Panc1 (cell line): ENCODE measurements at regions not wholly inside any gene's neighbourhood (a gene's known extent, or its start where the extent isn't known, plus 50 kb on each side); places are given as distances from the start of the nearest gene placed in this dataset.

ENCODE experiments used
- ATAC-seq: fragments of 200-7000 bp; cut with Tn5 transposase; 2 replicates; pipeline ENCODE4 v1.9.1; 2020; ENCODE audit warnings: mild to moderate bottlenecking, moderate library complexity
- BruUV-seq: library from RNA; stranded (reverse); fragments of 400-500 nt; replicated peaks from 2 replicates; lab custom pipeline; 2021; lab: Mats Ljungman, UMichigan
- CTCF ChIA-PET: fragments of 300-600 bp; sonication (Branson Sonifier 250); formaldehyde crosslinking; loops from one replicate; lab custom pipeline; 2022; ENCODE audit warnings: antibody characterized with exemption; lab: Charles Lee
- POLR2A ChIA-PET: fragments of 300-600 bp; sonication (Branson Sonifier 250); formaldehyde crosslinking; loops from one replicate; lab custom pipeline; 2022; ENCODE audit warnings: antibody characterized with exemption; lab: Charles Lee
- DNase-seq: peaks from one replicate; pipeline ENCODE4 v3.0.0-alpha.2; 2010; ENCODE audit warnings: low read depth, low spot score
- H3K27ac ChIP-seq: 2 replicates; pipeline ENCODE4 v1.5.1; 2011; ENCODE audit warnings: mild to moderate bottlenecking, low read length, inconsistent platforms
- H3K27me3 ChIP-seq: fragments of 200-500 bp; sonication (Bioruptor generic); 2 replicates; pipeline ENCODE4 v1.6.0; 2014; ENCODE audit warnings: low read length, inconsistent platforms; ENCODE audit not compliant: control insufficient read depth, insufficient read depth
- H3K36me3 ChIP-seq: fragments of 200-500 bp; sonication (Bioruptor generic); 2 replicates; pipeline ENCODE4 v1.5.1; 2014; ENCODE audit warnings: inconsistent platforms, mild to moderate bottlenecking, low read length, moderate library complexity; ENCODE audit not compliant: control insufficient read depth, insufficient read depth
- H3K4me1 ChIP-seq: 2 replicates; pipeline ENCODE4 v1.5.1; 2011; ENCODE audit warnings: inconsistent platforms, mild to moderate bottlenecking, low read length, moderate library complexity; ENCODE audit not compliant: control insufficient read depth, insufficient read depth
- H3K4me3 ChIP-seq, 2 experiments: 2 replicates each; pipeline ENCODE4 v1.5.1; 2011 to 2012; ENCODE audit warnings: low read depth in 2 of 2, low read length in 2 of 2, mild to moderate bottlenecking in 2 of 2, inconsistent platforms in 1 of 2, moderate library complexity in 1 of 2
- H3K9me3 ChIP-seq: fragments of 200-500 bp; sonication (Bioruptor generic); 2 replicates; pipeline ENCODE4 v1.5.1; 2014; ENCODE audit warnings: low read depth, mild to moderate bottlenecking, inconsistent platforms, low read length, moderate library complexity; ENCODE audit not compliant: control insufficient read depth, insufficient read depth
- POLR2AphosphoS5 ChIP-seq: IDR thresholded peaks from 2 replicates; pipeline ENCODE4 v1.6.1; 2012; ENCODE audit warnings: mild to moderate bottlenecking, low read depth, low read length, moderate library complexity
- SIN3A ChIP-seq: IDR thresholded peaks from 2 replicates; pipeline ENCODE4 v1.6.1; 2012; ENCODE audit warnings: low read depth, mild to moderate bottlenecking, low read length, moderate library complexity, borderline replicate concordance; ENCODE audit not compliant: insufficient read depth
- TCF7L2 ChIP-seq: IDR thresholded peaks from 2 replicates; pipeline ENCODE4 v1.6.1; 2011; ENCODE audit warnings: mild to moderate bottlenecking, low read depth, low read length, inconsistent platforms
- in situ Hi-C: cut with HindIII; loops from 2 replicates; pipeline ENCODE4 v1.10.0; 2016; ENCODE audit warnings: low sequenced_read_pairs, low pct_unique_long_range_greater_than_20kb
- intact Hi-C: fragments of 100-400 bp; cut with micrococcal nuclease; formaldehyde crosslinking; loops from one replicate; pipeline ENCODE4 v1.10.0; 2022; ENCODE audit not compliant: unreplicated experiment
- TF ChIP-seq, protein P1 (sequence below), 2 experiments: IDR thresholded peaks; 2 replicates each; pipeline ENCODE4 v1.6.1; 2011 to 2012; ENCODE audit warnings: low read depth in 2 of 2, control low read depth in 1 of 2, low read length in 1 of 2, mild to moderate bottlenecking in 1 of 2, moderate library complexity in 1 of 2; ENCODE audit not compliant: insufficient read depth in 1 of 2
- TF ChIP-seq, protein P2 (sequence below): fragments of 450-650 bp; IDR thresholded peaks from 2 replicates; pipeline ENCODE4 v1.5.1; 2017; ENCODE audit warnings: mild to moderate bottlenecking

DNA sequence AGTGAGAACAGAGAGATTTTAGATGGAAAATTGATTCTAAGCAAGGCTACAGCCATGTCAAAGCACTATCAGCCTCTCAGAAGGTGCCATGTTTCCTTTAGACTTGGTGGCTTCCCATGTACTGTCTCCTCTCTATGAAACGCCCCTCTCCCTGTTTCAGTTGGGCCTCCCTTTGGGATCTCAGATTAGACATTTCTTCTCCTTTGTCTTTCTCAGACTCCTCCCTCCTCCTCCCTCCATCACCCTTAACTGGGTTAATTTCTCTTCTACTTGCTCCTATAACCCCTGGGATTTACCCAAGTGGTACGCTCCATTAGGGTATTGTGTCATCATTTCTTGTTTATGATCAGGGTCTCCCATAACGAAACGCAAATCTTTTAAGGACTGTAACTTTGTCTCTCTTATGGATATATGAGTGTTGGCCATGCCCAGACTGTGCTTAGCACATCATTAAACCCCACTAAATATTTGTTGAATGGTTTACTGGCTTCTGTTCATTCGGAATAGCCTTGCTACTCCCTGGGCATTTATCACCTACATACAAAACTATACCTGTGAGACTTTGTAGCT is 106.8 kb downstream of the FAM9B start:
- intact Hi-C loops, result no loop called here
- Histone ChIP-seq H3K4me3 (no peak overlapping the region), H3K27me3 (no peaks in the 10 kb centered on the region), H3K27ac (no peak overlapping the region), H3K4me1 (no peaks in the 10 kb centered on the region), H3K36me3 (no peaks in the 10 kb centered on the region), H3K9me3 (no peaks in the 10 kb centered on the region)
- CTCF ChIA-PET, result no interaction called here
- POLR2A ChIA-PET, result no interaction called here
- DNase-seq (no peak), ATAC-seq (no peak)
- TF ChIP-seq SIN3A, result no peak
- TF ChIP-seq, protein P1, sequence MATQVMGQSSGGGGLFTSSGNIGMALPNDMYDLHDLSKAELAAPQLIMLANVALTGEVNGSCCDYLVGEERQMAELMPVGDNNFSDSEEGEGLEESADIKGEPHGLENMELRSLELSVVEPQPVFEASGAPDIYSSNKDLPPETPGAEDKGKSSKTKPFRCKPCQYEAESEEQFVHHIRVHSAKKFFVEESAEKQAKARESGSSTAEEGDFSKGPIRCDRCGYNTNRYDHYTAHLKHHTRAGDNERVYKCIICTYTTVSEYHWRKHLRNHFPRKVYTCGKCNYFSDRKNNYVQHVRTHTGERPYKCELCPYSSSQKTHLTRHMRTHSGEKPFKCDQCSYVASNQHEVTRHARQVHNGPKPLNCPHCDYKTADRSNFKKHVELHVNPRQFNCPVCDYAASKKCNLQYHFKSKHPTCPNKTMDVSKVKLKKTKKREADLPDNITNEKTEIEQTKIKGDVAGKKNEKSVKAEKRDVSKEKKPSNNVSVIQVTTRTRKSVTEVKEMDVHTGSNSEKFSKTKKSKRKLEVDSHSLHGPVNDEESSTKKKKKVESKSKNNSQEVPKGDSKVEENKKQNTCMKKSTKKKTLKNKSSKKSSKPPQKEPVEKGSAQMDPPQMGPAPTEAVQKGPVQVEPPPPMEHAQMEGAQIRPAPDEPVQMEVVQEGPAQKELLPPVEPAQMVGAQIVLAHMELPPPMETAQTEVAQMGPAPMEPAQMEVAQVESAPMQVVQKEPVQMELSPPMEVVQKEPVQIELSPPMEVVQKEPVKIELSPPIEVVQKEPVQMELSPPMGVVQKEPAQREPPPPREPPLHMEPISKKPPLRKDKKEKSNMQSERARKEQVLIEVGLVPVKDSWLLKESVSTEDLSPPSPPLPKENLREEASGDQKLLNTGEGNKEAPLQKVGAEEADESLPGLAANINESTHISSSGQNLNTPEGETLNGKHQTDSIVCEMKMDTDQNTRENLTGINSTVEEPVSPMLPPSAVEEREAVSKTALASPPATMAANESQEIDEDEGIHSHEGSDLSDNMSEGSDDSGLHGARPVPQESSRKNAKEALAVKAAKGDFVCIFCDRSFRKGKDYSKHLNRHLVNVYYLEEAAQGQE (IDR thresholded peaks at IDR 0.05; ENCODE audit: insufficient read depth in 1 of 2, low read depth in 2 of 2, low read length in 1 of 2), result no peak
- TF ChIP-seq, protein P2, sequence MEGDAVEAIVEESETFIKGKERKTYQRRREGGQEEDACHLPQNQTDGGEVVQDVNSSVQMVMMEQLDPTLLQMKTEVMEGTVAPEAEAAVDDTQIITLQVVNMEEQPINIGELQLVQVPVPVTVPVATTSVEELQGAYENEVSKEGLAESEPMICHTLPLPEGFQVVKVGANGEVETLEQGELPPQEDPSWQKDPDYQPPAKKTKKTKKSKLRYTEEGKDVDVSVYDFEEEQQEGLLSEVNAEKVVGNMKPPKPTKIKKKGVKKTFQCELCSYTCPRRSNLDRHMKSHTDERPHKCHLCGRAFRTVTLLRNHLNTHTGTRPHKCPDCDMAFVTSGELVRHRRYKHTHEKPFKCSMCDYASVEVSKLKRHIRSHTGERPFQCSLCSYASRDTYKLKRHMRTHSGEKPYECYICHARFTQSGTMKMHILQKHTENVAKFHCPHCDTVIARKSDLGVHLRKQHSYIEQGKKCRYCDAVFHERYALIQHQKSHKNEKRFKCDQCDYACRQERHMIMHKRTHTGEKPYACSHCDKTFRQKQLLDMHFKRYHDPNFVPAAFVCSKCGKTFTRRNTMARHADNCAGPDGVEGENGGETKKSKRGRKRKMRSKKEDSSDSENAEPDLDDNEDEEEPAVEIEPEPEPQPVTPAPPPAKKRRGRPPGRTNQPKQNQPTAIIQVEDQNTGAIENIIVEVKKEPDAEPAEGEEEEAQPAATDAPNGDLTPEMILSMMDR, result no peak
- TF ChIP-seq POLR2AphosphoS5, result no peak
- no peak for TF ChIP-seq TCF7L2
- in situ Hi-C loops, result no loop called here
- no TSS peak for BruUV-seq

DNA sequence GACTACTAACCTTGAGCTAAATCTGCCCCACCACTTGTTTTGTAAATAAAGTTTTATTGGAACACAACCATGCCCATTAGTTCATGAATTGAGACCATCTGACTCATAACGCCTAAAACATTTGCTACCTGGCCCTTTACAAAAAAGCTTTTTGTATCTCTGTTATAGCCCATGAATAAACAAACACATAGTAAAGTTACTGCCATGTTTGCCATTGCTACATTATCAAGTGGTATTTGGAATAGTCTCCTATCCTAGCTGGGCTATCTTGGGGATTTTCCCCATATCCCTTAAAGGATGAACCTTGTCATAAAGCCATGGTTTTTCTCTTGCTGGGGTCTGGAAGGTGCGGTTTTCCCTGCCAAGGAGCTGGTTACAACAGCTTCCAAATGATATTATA is 112.3 kb downstream of the FAM9B start:
- CTCF ChIA-PET, result no interaction called here
- ATAC-seq, result no peak
- POLR2A ChIA-PET, result no interaction called here

More for the DNA sequence above, 112.3 kb downstream of the FAM9B start:
- intact Hi-C loops (no loop called here), in situ Hi-C loops (no loop called here)
- no peak for DNase-seq
- Histone ChIP-seq H3K9me3 (no peaks in the 10 kb centered on the region), H3K4me1 (no peaks in the 10 kb centered on the region), H3K36me3 (no peaks in the 10 kb centered on the region), H3K4me3 (no peak overlapping the region), H3K27me3 (no peaks in the 10 kb centered on the region), H3K27ac (no peak overlapping the region)
- no TSS peak for BruUV-seq
- TF ChIP-seq, protein P1 (IDR thresholded peaks at IDR 0.05; ENCODE audit: insufficient read depth in 1 of 2, low read depth in 2 of 2, low read length in 1 of 2), result no peak
- TF ChIP-seq, protein P2, result no peak
- TF ChIP-seq TCF7L2, result no peak
- TF ChIP-seq SIN3A, result no peak
